KMS-11 (cell line): ENCODE measurements at regions not wholly inside any gene's neighbourhood (a gene's known extent, or its start where the extent isn't known, plus 50 kb on each side); places are given as distances from the start of the nearest gene placed in this dataset.

ENCODE experiments used
- H2AFZ ChIP-seq: fragments of 200-600 bp; sonication (generic); 2 replicates; pipeline ENCODE4 v1.6.1; 2016; ENCODE audit warnings: antibody characterized with exemption, mixed run types, low read depth
- H3K27ac ChIP-seq: fragments of 200-600 bp; sonication (generic); 2 replicates; pipeline ENCODE4 v1.6.1; 2016; ENCODE audit warnings: mild to moderate bottlenecking, mixed run types
- H3K27me3 ChIP-seq: fragments of 200-600 bp; sonication (generic); 2 replicates; pipeline ENCODE4 v1.6.1; 2017; ENCODE audit warnings: mild to moderate bottlenecking, low read depth, mixed run types, moderate library complexity; ENCODE audit not compliant: insufficient read depth
- H3K36me3 ChIP-seq: fragments of 200-600 bp; sonication (generic); 2 replicates; pipeline ENCODE4 v1.6.1; 2017; ENCODE audit warnings: mild to moderate bottlenecking, mixed run types; ENCODE audit not compliant: insufficient read depth
- H3K4me1 ChIP-seq: fragments of 200-600 bp; sonication (generic); 2 replicates; pipeline ENCODE4 v1.6.1; 2016; ENCODE audit warnings: mild to moderate bottlenecking, low read depth, mixed run types; ENCODE audit not compliant: poor library complexity, severe bottlenecking
- H3K4me2 ChIP-seq: fragments of 200-600 bp; sonication (generic); 2 replicates; pipeline ENCODE4 v1.7.0; 2016; ENCODE audit warnings: mild to moderate bottlenecking, mixed run types
- H3K4me3 ChIP-seq: fragments of 200-600 bp; sonication (generic); IDR thresholded peaks from 2 replicates; pipeline ENCODE4 v1.6.1; 2017; ENCODE audit warnings: low read depth, low read length, mixed read lengths; ENCODE audit not compliant: insufficient read depth
- H3K79me2 ChIP-seq: fragments of 200-600 bp; sonication (generic); 2 replicates; pipeline ENCODE4 v1.6.1; 2016; ENCODE audit warnings: low read depth, mixed run types; ENCODE audit not compliant: insufficient read depth
- H3K9ac ChIP-seq: fragments of 200-600 bp; sonication (generic); 2 replicates; pipeline ENCODE4 v1.6.1; 2016; ENCODE audit warnings: mild to moderate bottlenecking, mixed run types
- H4K20me1 ChIP-seq: fragments of 200-600 bp; sonication (generic); 2 replicates; pipeline ENCODE4 v1.6.1; 2016; ENCODE audit warnings: mild to moderate bottlenecking, mixed run types; ENCODE audit not compliant: insufficient read depth
- CTCF ChIP-seq: fragments of 200-600 bp; sonication (generic); conservative IDR thresholded peaks from 2 replicates; pipeline ENCODE4 v1.6.1; 2017; ENCODE audit warnings: low read depth, mild to moderate bottlenecking, antibody characterized with exemption, low read length, moderate library complexity, mixed read lengths

- H3K4me2 ChIP-seq = no peak overlapping the region
- H3K79me2 ChIP-seq = no peaks in the 10 kb centered on the region
- H2AFZ ChIP-seq = no peak overlapping the region
These were observed 535.2 kb downstream of the BCL11B start for GRCh38 chr14:98736701-98737338.

GRCh38 chr14:98741523-98741922 lies 530.5 kb downstream of the BCL11B start:
- H3K9ac ChIP-seq = no peak overlapping the region
- H3K27me3 ChIP-seq = no peaks in the 10 kb centered on the region
- no peak overlapping the region for H3K4me2 ChIP-seq
- H3K4me1 ChIP-seq = no peaks in the 10 kb centered on the region
- H3K4me3 ChIP-seq = no peak overlapping the region
- H3K27ac ChIP-seq = no peak overlapping the region
- no peak overlapping the region for H2AFZ ChIP-seq
- no peaks in the 10 kb centered on the region for H4K20me1 ChIP-seq
- no peaks in the 10 kb centered on the region for H3K79me2 ChIP-seq
- TF ChIP-seq CTCF = no peak
- H3K36me3 ChIP-seq = no peaks in the 10 kb centered on the region

More at GRCh38 chr14:98736701-98737338, 535.2 kb downstream of the BCL11B start:
- Histone ChIP-seq H3K9ac (no peak overlapping the region), H3K4me3 (no peak overlapping the region), H3K4me1 (no peaks in the 10 kb centered on the region), H4K20me1 (no peaks in the 10 kb centered on the region), H3K36me3 (no peaks in the 10 kb centered on the region), H3K27ac (no peak overlapping the region), H3K27me3 (no peaks in the 10 kb centered on the region)
- no peak for TF ChIP-seq CTCF

GRCh38 chr14:98742001-98742400 lies 530.0 kb downstream of the BCL11B start:
- Histone ChIP-seq H3K79me2 (no peaks in the 10 kb centered on the region), H3K27ac (no peak overlapping the region), H3K4me1 (no peaks in the 10 kb centered on the region), H3K27me3 (no peaks in the 10 kb centered on the region), H3K4me2 (no peak overlapping the region), H4K20me1 (no peaks in the 10 kb centered on the region), H3K9ac (no peak overlapping the region), H3K36me3 (no peaks in the 10 kb centered on the region), H3K4me3 (no peak overlapping the region), H2AFZ (no peak overlapping the region)
- no peak for TF ChIP-seq CTCF

- Histone ChIP-seq H3K4me3 (no peak overlapping the region), H3K36me3 (no peaks in the 10 kb centered on the region), H4K20me1 (no peaks in the 10 kb centered on the region), H3K4me1 (no peaks in the 10 kb centered on the region), H2AFZ (no peak overlapping the region), H3K9ac (no peak overlapping the region), H3K4me2 (no peak overlapping the region), H3K79me2 (no peaks in the 10 kb centered on the region), H3K27me3 (no peaks in the 10 kb centered on the region), H3K27ac (no peak overlapping the region)
- no peak for TF ChIP-seq CTCF
These were observed 528.5 kb downstream of the BCL11B start for GRCh38 chr14:98743536-98743935.
